Lung (tissue), 11 donors: ENCODE measurements at regions not wholly inside any gene's neighbourhood (a gene's known extent, or its start where the extent isn't known, plus 50 kb on each side); places are given as distances from the start of the nearest gene placed in this dataset.

ENCODE experiments used
- ATAC-seq: fragments of 200-7000 bp; cut with Tn5 transposase; one replicate; pipeline ENCODE4 v1.9.1; 2020; ENCODE audit warnings: moderate number of reproducible peaks; ENCODE audit not compliant: insufficient read depth, low FRiP score
- DNase-seq, 3 donors: peaks; one replicate each; pipeline ENCODE4 v3.0.0-alpha.2; 2013 to 2017
- H3K27ac ChIP-seq, 2 donors: one replicate each; pipeline ENCODE4 v1.5.1; 2013; ENCODE audit warnings: mild to moderate bottlenecking in 2 of 2, moderate library complexity in 2 of 2, control low read depth in 1 of 2, inconsistent platforms in 1 of 2, low read depth in 1 of 2, low read length in 1 of 2
- H3K27me3 ChIP-seq, 3 donors: one replicate each; pipeline ENCODE4 v1.5.1; 2013; ENCODE audit warnings: low read length in 2 of 3; ENCODE audit not compliant: control insufficient read depth in 3 of 3, insufficient read depth in 3 of 3
- H3K36me3 ChIP-seq, 4 donors: one replicate each; pipeline ENCODE4 v1.5.1; 2013; ENCODE audit warnings: low read length in 4 of 4, mild to moderate bottlenecking in 1 of 4, moderate library complexity in 1 of 4; ENCODE audit not compliant: control insufficient read depth in 4 of 4, insufficient read depth in 4 of 4
- H3K4me1 ChIP-seq, 5 donors: one replicate each; pipeline ENCODE4 v1.5.1; 2013; ENCODE audit warnings: low read length in 5 of 5, mild to moderate bottlenecking in 2 of 5, moderate library complexity in 1 of 5; ENCODE audit not compliant: control insufficient read depth in 5 of 5, insufficient read depth in 5 of 5
- H3K4me3 ChIP-seq: one replicate; pipeline ENCODE4 v1.5.1; 2013; ENCODE audit warnings: mild to moderate bottlenecking, control low read depth, moderate library complexity
- H3K9ac ChIP-seq, 2 donors: one replicate each; pipeline ENCODE4 v1.5.1; 2013; ENCODE audit warnings: low read length in 2 of 2, control low read depth in 1 of 2; ENCODE audit not compliant: insufficient read depth in 1 of 2
- H3K9me3 ChIP-seq, 4 donors: one replicate each; pipeline ENCODE4 v1.5.1; 2013; ENCODE audit warnings: low read length in 3 of 4, mild to moderate bottlenecking in 1 of 4, moderate library complexity in 1 of 4; ENCODE audit not compliant: control insufficient read depth in 4 of 4, insufficient read depth in 3 of 4
- WGBS, 2 donors: extraction: QIAGEN DNeasy Blood & Tissue Kit; methylation state at CpG; one replicate each; pipeline ENCODE4 v1.1.7; 2013; 5-methylcytosine and 5-hydroxymethylcytosine counted together
- TF ChIP-seq, protein P1 (sequence below): IDR thresholded peaks from 2 replicates; pipeline ENCODE4 v1.5.1; 2012; ENCODE audit warnings: mild to moderate bottlenecking; ENCODE audit errors: control extremely low read depth, extremely low read depth
- donor health status: control.
- donor health status: control.
- donor health status: Bipolar disorder and iron deficiency.
- donor health status: healthy.
- donor health status: DM: yes; HTN: yes; CAD: no.

DNA sequence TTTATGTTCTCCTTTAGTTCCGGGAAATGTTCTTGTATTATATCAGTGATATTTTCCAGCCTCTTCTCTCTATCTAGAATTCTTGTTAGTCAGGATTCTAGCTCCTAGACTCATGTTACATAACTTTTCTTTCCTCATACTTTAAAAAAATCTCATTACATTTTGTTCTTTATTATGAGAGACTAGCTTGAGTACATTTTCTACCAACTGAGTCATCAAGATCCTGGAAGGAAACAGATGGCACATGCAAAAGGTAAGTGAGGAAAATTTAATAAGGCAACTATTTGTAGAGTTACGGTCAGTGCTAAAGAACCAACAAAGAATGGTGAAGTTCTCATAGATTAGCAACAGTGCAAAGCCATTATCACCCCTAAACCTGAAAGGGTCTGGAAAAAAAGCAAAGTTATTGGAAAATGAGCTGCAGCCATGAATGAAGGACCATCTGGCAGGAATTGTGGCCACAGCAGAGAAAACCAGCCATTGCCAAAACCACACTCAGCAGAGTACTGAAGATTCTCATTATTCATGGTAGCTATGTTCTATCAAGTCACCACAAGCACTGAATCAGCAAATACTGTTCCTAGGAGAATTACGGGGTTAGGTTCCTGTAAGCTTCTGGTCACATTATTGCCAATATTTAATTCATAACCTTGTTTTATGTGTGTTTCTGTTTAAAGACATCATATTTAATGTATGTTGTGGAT is 98.3 kb upstream of the C7orf33 start:
- H3K4me1 ChIP-seq = no peaks in the 10 kb centered on the region

DNA sequence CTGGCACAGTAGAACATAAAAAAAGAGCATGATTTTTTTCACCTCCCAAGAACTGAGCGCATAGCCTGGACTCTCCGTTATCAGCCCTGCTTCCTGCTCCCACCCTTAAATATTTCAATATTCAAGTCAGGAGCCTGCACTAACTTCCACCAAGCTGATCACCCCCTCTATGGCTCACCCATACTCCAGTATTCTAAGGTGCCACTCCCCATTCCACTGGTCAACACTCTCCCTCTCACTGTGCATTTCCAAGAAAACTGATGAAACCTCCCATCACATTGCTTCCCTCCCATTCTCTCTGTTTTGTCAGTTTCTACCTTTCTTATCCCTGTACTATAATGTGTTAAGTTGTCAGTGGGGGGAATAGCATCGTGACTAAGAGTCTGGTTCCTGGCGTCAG is 95.0 kb upstream of the C7orf33 start:
- Histone ChIP-seq H3K36me3 (no peaks in the 10 kb centered on the region), H3K27me3 (no peaks in the 10 kb centered on the region), H3K9me3 (peaks cover 0 to 5% (median 4%) of the 10 kb centered on the region in 4 donors), H3K4me1 (no peaks in the 10 kb centered on the region), H3K4me3 (no peak overlapping the region), H3K9ac (no peak overlapping the region), H3K27ac (no peak overlapping the region)
- WGBS, 2 donors = 88 to 92% methylated on average over 4 of the region's 4 CpGs
- ATAC-seq (no peak), DNase-seq (no peak)
- TF ChIP-seq, protein P1, sequence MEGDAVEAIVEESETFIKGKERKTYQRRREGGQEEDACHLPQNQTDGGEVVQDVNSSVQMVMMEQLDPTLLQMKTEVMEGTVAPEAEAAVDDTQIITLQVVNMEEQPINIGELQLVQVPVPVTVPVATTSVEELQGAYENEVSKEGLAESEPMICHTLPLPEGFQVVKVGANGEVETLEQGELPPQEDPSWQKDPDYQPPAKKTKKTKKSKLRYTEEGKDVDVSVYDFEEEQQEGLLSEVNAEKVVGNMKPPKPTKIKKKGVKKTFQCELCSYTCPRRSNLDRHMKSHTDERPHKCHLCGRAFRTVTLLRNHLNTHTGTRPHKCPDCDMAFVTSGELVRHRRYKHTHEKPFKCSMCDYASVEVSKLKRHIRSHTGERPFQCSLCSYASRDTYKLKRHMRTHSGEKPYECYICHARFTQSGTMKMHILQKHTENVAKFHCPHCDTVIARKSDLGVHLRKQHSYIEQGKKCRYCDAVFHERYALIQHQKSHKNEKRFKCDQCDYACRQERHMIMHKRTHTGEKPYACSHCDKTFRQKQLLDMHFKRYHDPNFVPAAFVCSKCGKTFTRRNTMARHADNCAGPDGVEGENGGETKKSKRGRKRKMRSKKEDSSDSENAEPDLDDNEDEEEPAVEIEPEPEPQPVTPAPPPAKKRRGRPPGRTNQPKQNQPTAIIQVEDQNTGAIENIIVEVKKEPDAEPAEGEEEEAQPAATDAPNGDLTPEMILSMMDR = no peak

More for the DNA sequence above, 98.3 kb upstream of the C7orf33 start:
- TF ChIP-seq, protein P1 = no peak
- Histone ChIP-seq H3K9ac (no peak overlapping the region), H3K36me3 (no peaks in the 10 kb centered on the region), H3K9me3 (peaks cover 0 to 5% (median 4%) of the 10 kb centered on the region in 4 donors), H3K27ac (no peak overlapping the region), H3K27me3 (no peaks in the 10 kb centered on the region), H3K4me3 (no peak overlapping the region)
- ATAC-seq (no peak), DNase-seq (no peak)
- 85 to 94% methylated on average over 3 of the region's 3 CpGs for WGBS, 2 donors

DNA sequence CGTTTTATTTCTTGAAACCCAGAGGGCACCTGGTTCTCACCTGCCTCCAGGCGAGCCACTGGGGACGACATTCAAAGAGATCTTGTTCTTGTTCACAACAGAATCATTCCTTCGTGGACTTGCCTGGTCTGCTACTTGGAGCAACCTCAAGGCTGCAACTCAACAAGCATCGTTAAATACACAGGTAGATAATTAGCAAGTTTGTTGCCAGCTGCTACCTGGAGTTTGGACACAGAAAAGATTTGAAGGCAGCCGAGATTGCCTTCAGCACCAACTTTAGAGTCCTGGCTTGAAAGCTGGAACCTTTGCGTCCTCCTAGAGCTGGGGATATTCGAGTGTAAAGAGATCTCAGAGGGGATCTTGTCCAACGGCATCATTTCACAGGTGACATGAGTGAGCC is 89.6 kb upstream of the C7orf33 start:
- Histone ChIP-seq H3K27me3 (peaks cover 0 to 4% (median 0%) of the 10 kb centered on the region in 3 donors), H3K36me3 (no peaks in the 10 kb centered on the region), H3K9ac (no peak overlapping the region), H3K27ac (no peak overlapping the region), H3K4me3 (no peak overlapping the region), H3K4me1 (no peaks in the 10 kb centered on the region), H3K9me3 (no peaks in the 10 kb centered on the region)
- TF ChIP-seq, protein P1 = no peak
- ATAC-seq (no peak), DNase-seq (no peak)
- WGBS, 2 donors = 67 to 84% methylated on average over 9 of the region's 9 CpGs
